ENCODE measurements at regions not wholly inside any gene's neighbourhood (a gene's known extent, or its start where the extent isn't known, plus 50 kb on each side); places are given as distances from the start of the nearest gene placed in this dataset.

DNA sequence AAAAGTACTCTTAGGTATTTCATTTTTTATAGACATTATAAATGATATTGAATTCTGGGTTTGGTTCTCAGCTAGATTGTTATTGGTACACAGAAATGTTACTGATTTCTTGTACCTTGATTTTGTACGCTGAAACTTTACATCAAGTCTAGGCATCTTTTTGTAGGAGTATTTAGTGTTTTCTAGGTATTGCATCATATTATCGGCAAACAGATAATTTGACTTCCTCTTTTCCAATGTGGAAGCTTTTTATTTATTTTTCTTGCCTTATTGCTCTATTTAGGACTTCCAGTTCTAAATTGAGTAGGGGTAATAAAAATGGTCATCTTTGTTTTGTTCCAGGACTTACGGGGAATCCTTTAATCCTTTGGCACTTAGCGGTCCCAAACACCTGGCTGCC is 676.6 kb upstream of the CCDC179 start:
- H3K27me3 ChIP-seq, result no peaks in the 10 kb centered on the region
- no peak for DNase-seq (ENCODE audit: low spot score in 2 of 2)
- 89% methylated on average over 4 of the region's 4 CpGs for WGBS

DNA sequence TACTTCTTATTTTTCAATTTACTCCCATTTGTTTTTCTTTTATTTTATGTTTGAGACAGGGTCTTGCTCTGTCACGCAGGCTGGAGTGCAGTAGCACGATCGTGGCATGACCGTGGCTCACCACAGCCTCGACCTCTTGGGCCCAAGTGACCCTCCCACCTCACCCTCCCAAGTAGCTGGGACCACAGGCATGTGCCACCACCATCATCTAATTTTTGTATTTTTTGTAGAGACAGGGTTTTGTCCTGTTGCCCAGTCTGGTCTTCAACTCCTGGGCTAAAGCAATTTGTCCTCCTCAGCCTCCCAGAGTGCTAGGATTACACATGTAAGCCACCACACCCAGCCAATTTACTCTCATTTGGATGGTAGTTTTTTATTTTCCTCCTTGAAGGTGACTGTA is 679.3 kb upstream of the CCDC179 start:
- H3K27me3 ChIP-seq, result no peaks in the 10 kb centered on the region
- WGBS, result 86% methylated on average over 5 of the region's 5 CpGs
- no peak for DNase-seq (ENCODE audit: low spot score in 2 of 2)
- H3K27ac ChIP-seq, result no peak overlapping the region
- TF ChIP-seq POLR2A (IDR thresholded peaks at IDR 0.05), result no peak
- no peaks in the 10 kb centered on the region for H3K36me3 ChIP-seq
- H3K4me1 ChIP-seq, result no peaks in the 10 kb centered on the region
- no peaks in the 10 kb centered on the region for H3K9me3 ChIP-seq
- H3K4me3 ChIP-seq, result no peak overlapping the region

More for the DNA sequence above, 676.6 kb upstream of the CCDC179 start:
- no peaks in the 10 kb centered on the region for H3K36me3 ChIP-seq
- H3K4me1 ChIP-seq, result no peaks in the 10 kb centered on the region
- H3K4me3 ChIP-seq, result no peak overlapping the region
- H3K9me3 ChIP-seq, result no peaks in the 10 kb centered on the region
- no peak for TF ChIP-seq POLR2AphosphoS5 (IDR thresholded peaks at IDR 0.05)
- no peak for TF ChIP-seq POLR2A (IDR thresholded peaks at IDR 0.05)
- TF ChIP-seq EP300 (IDR thresholded peaks at IDR 0.05), result no peak
- TF ChIP-seq, protein P1, sequence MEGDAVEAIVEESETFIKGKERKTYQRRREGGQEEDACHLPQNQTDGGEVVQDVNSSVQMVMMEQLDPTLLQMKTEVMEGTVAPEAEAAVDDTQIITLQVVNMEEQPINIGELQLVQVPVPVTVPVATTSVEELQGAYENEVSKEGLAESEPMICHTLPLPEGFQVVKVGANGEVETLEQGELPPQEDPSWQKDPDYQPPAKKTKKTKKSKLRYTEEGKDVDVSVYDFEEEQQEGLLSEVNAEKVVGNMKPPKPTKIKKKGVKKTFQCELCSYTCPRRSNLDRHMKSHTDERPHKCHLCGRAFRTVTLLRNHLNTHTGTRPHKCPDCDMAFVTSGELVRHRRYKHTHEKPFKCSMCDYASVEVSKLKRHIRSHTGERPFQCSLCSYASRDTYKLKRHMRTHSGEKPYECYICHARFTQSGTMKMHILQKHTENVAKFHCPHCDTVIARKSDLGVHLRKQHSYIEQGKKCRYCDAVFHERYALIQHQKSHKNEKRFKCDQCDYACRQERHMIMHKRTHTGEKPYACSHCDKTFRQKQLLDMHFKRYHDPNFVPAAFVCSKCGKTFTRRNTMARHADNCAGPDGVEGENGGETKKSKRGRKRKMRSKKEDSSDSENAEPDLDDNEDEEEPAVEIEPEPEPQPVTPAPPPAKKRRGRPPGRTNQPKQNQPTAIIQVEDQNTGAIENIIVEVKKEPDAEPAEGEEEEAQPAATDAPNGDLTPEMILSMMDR (IDR thresholded peaks at IDR 0.05), result no peak
- H3K27ac ChIP-seq, result no peak overlapping the region

DNA sequence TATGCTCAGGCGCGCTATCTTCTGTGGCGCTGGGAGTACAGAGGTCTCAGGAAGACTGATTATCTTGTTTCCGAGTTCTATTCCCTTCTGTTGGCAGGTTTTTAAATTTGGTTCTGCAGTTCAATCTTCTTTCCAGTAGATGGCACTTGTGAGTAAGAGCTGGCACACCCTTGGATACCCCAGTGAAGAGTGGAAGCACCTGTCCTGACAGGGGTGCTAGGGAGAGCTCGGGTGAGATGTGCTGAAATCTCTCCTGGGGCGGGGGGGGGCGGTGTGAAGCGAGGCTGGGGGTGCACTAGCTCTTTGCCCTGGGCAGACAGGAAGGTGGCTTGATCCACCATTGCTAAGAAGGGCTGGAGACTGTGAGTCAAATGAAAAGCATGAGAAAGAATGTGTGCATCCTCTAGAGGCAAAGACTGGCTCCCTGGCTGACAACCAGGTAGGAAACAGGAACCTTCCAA is 679.9 kb upstream of the CCDC179 start:
- Histone ChIP-seq H3K4me1 (no peaks in the 10 kb centered on the region), H3K9me3 (no peaks in the 10 kb centered on the region), H3K4me3 (no peak overlapping the region), H3K27ac (no peak overlapping the region), H3K27me3 (no peaks in the 10 kb centered on the region), H3K36me3 (no peaks in the 10 kb centered on the region)
- no peak for DNase-seq (ENCODE audit: low spot score in 2 of 2)
- 8% methylated on average over 8 of the region's 8 CpGs for WGBS
- TF ChIP-seq, protein P1 (IDR thresholded peaks at IDR 0.05), result peak in 1 of 2 donors; percentile 69
- TF ChIP-seq EP300 (IDR thresholded peaks at IDR 0.05), result no peak

DNA sequence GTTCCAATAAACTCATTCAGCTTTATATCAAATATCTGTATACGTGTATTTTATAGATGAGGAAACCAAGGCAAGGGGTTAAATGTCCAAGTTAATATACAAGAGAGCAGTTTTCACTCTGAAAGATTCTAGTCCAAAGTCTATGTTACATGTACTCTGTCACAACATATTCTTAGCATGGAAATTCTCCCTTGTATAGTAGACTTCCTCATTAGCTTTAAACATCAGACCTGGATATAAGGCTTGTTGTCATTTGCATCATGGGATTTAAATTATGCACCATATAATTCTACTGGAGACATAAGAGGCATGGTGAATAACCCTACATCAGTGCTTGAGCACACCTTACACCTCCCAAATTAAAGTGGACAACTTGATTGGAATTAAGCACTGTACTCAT is 681.9 kb upstream of the CCDC179 start:
- Histone ChIP-seq H3K4me1 (no peaks in the 10 kb centered on the region), H3K9me3 (no peaks in the 10 kb centered on the region), H3K36me3 (no peaks in the 10 kb centered on the region), H3K4me3 (no peak overlapping the region), H3K27ac (no peak overlapping the region), H3K27me3 (no peaks in the 10 kb centered on the region)
- TF ChIP-seq, protein P1 (IDR thresholded peaks at IDR 0.05), result no peak
- TF ChIP-seq POLR2A (IDR thresholded peaks at IDR 0.05) (no peak), EP300 (IDR thresholded peaks at IDR 0.05) (no peak), POLR2AphosphoS5 (IDR thresholded peaks at IDR 0.05) (no peak)
- DNase-seq (ENCODE audit: low spot score in 2 of 2), result no peak
- 97% methylated on average over 1 of the region's 1 CpG for WGBS

DNA sequence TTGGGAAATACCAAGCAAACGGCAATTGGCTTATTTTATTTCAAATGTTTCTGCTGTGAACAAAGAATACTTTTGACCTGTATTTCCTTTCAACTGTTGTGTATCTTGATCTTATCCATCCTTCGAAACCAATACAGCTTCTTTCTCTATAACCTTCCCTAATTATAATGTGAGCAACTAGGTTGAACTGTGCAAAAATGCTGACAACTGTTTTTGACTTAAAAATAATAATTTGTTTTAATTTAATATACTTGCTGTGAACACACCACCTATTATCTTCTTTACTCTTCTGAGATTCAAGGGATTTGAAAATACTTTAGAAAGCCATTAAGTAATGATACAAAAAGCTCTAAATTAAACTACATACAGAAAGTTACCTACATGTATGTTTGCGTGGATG is 682.5 kb upstream of the CCDC179 start:
- TF ChIP-seq POLR2A (IDR thresholded peaks at IDR 0.05) (no peak), POLR2AphosphoS5 (IDR thresholded peaks at IDR 0.05) (no peak), EP300 (IDR thresholded peaks at IDR 0.05) (no peak)
- TF ChIP-seq, protein P1 (IDR thresholded peaks at IDR 0.05), result no peak
- no peak overlapping the region for H3K4me3 ChIP-seq
- H3K27ac ChIP-seq, result no peak overlapping the region
- DNase-seq (ENCODE audit: low spot score in 2 of 2), result no peak
- no peaks in the 10 kb centered on the region for H3K9me3 ChIP-seq
- H3K4me1 ChIP-seq, result no peaks in the 10 kb centered on the region
- no peaks in the 10 kb centered on the region for H3K36me3 ChIP-seq
- no peaks in the 10 kb centered on the region for H3K27me3 ChIP-seq
- WGBS, result 76% methylated on average over 3 of the region's 3 CpGs

DNA sequence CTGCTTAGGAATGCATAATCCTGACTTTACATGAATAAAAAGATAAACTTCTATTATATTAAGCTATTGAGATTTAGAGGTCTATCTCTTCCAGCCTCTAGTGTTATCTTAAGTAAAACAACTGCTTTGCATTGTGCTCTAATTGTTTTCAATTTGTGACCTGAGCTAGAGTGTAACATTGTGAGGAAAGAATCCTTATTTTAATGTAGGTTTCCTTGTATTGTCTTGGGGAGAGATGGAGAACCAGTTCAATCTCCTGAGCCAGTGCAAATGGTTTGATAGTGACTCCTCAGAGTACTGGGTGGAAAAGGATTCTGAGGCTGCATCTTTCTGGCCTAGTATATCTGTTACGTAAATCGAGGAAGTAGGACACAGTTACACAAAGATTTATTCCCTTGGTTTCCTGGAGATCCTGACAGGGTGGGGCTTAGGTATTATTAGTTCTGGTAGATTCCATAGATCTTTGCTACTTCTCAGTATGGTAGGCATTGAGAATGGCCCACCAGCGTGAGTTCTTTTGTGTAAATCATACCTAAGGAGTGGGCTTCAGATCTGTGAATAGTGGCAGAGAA is 683.5 kb upstream of the CCDC179 start:
- Histone ChIP-seq H3K27me3 (no peaks in the 10 kb centered on the region), H3K4me1 (no peaks in the 10 kb centered on the region), H3K9me3 (no peaks in the 10 kb centered on the region), H3K27ac (no peak overlapping the region), H3K36me3 (no peaks in the 10 kb centered on the region), H3K4me3 (no peak overlapping the region)
- TF ChIP-seq, protein P1 (IDR thresholded peaks at IDR 0.05), result no peak
- TF ChIP-seq EP300 (IDR thresholded peaks at IDR 0.05) (no peak), POLR2A (IDR thresholded peaks at IDR 0.05) (no peak), POLR2AphosphoS5 (IDR thresholded peaks at IDR 0.05) (no peak)
- WGBS, result 88% methylated on average over 3 of the region's 3 CpGs
- DNase-seq (ENCODE audit: low spot score in 2 of 2), result no peak

Data from suprapubic skin (tissue), 4 donors.